ENCODE measurements at regions not wholly inside any gene's neighbourhood (a gene's known extent, or its start where the extent isn't known, plus 50 kb on each side); places are given as distances from the start of the nearest gene placed in this dataset.

DNA sequence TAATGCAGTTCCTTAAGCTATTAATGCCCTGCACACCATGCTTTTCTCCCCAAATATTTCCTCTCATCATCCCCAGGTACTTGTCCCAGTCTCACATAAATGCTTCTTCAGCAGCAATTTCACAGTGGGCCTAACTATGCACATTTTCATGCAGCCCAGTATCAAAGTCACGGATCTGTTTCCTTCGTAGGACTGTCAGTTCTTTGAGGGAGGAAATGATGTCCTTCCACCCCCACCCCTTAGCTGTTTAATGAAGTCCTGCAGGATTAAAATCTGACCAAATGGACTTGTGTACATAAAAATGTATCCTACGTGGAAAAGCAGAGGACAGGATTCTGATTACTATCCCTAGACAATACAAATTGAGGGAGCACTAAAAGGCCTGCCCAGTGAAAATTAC is 68.6 kb upstream of the ARGLU1 start:
- Histone ChIP-seq H3K27me3 (ENCODE audit: control insufficient read depth, insufficient read depth, low read length) (no peaks in the 10 kb centered on the region), H3K27ac (ENCODE audit: insufficient read depth, low read length, poor library complexity, severe bottlenecking) (no peak overlapping the region), H3K9me3 (ENCODE audit: control insufficient read depth in 2 of 2, low read length in 2 of 2) (no peaks in the 10 kb centered on the region), H3K4me1 (ENCODE audit: control insufficient read depth, insufficient read depth, low read length, poor library complexity, severe bottlenecking) (no peaks in the 10 kb centered on the region), H3K36me3 (ENCODE audit: control insufficient read depth, insufficient read depth, low read length) (no peaks in the 10 kb centered on the region), H3K4me3 (ENCODE audit: low read depth, low read length) (no peak overlapping the region)
- no peak overlapping the region for H3K27ac Mint-ChIP-seq
- no peaks in the 10 kb centered on the region for H3K36me3 Mint-ChIP-seq
- H3K27me3 Mint-ChIP-seq = peaks cover 4% of the 10 kb centered on the region
- DNase-seq (no peak), ATAC-seq (ENCODE audit: low read depth in 2 of 2) (no peak)
- H3K9me3 Mint-ChIP-seq = peaks cover 0 to 2% (median 0%) of the 10 kb centered on the region in 7 donors
- no peaks in the 10 kb centered on the region for H3K4me1 Mint-ChIP-seq
- no peak overlapping the region for H3K4me3 Mint-ChIP-seq

- Mint-ChIP-seq H3K36me3 (no peaks in the 10 kb centered on the region), H3K27me3 (peaks cover 2% of the 10 kb centered on the region), H3K27ac (no peak overlapping the region), H3K4me3 (no peak overlapping the region), H3K4me1 (no peaks in the 10 kb centered on the region), H3K9me3 (peaks cover 0 to 2% (median 0%) of the 10 kb centered on the region in 7 donors)
- no peaks in the 10 kb centered on the region for H3K9me3 ChIP-seq (ENCODE audit: control insufficient read depth in 2 of 2, low read length in 2 of 2)
- no peaks in the 10 kb centered on the region for H3K27me3 ChIP-seq (ENCODE audit: control insufficient read depth, insufficient read depth, low read length)
- no peaks in the 10 kb centered on the region for H3K4me1 ChIP-seq (ENCODE audit: control insufficient read depth, insufficient read depth, low read length, poor library complexity, severe bottlenecking)
- ATAC-seq (ENCODE audit: low read depth in 2 of 2) = no peak
- DNase-seq = no peak
- no peaks in the 10 kb centered on the region for H3K36me3 ChIP-seq (ENCODE audit: control insufficient read depth, insufficient read depth, low read length)
- no peak overlapping the region for H3K27ac ChIP-seq (ENCODE audit: insufficient read depth, low read length, poor library complexity, severe bottlenecking)
- no peak overlapping the region for H3K4me3 ChIP-seq (ENCODE audit: low read depth, low read length)
Measured at GRCh38 chr13:106635616-106636015, 67.7 kb upstream of the ARGLU1 start.

DNA sequence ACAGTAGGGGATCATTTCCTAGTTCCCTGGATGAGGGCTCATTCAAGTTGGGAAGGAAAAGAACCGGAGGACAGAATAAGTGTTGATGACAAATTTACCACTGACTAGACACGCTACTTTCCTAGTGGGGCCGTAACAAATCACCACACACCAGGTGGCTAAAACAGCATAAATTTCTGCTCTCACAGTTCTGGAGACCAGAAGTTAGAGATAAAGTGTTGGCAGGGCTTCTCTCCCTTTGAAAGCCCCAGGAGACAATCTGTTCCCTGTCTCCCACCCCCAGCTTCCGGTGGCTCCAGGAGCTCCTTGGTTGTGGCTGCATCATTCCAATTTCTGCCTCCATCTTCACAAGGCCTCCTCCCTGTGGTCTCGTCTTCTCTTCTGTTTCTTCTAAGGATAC is 65.4 kb upstream of the ARGLU1 start:
- H3K27ac ChIP-seq (ENCODE audit: insufficient read depth, low read length, poor library complexity, severe bottlenecking) = no peak overlapping the region
- Mint-ChIP-seq H3K4me3 (no peak overlapping the region), H3K4me1 (no peaks in the 10 kb centered on the region), H3K27ac (no peak overlapping the region), H3K9me3 (peaks cover 0 to 2% (median 0%) of the 10 kb centered on the region in 7 donors), H3K27me3 (peaks cover 4% of the 10 kb centered on the region), H3K36me3 (no peaks in the 10 kb centered on the region)
- H3K27me3 ChIP-seq (ENCODE audit: control insufficient read depth, insufficient read depth, low read length) = no peaks in the 10 kb centered on the region
- no peaks in the 10 kb centered on the region for H3K9me3 ChIP-seq (ENCODE audit: control insufficient read depth in 2 of 2, low read length in 2 of 2)
- no peak for ATAC-seq (ENCODE audit: low read depth in 2 of 2)
- no peaks in the 10 kb centered on the region for H3K36me3 ChIP-seq (ENCODE audit: control insufficient read depth, insufficient read depth, low read length)
- no peak overlapping the region for H3K4me3 ChIP-seq (ENCODE audit: low read depth, low read length)
- no peak for DNase-seq
- no peaks in the 10 kb centered on the region for H3K4me1 ChIP-seq (ENCODE audit: control insufficient read depth, insufficient read depth, low read length, poor library complexity, severe bottlenecking)

GRCh38 chr13:106630650-106631049 is 62.7 kb upstream of the ARGLU1 start:
- H3K4me1 Mint-ChIP-seq = no peaks in the 10 kb centered on the region

GRCh38 chr13:106630162-106630561 is 62.2 kb upstream of the ARGLU1 start:
- Histone ChIP-seq H3K27ac (ENCODE audit: insufficient read depth, low read length, poor library complexity, severe bottlenecking) (no peak overlapping the region), H3K36me3 (ENCODE audit: control insufficient read depth, insufficient read depth, low read length) (no peaks in the 10 kb centered on the region), H3K27me3 (ENCODE audit: control insufficient read depth, insufficient read depth, low read length) (peaks cover 2% of the 10 kb centered on the region), H3K4me3 (ENCODE audit: low read depth, low read length) (no peak overlapping the region), H3K4me1 (ENCODE audit: control insufficient read depth, insufficient read depth, low read length, poor library complexity, severe bottlenecking) (no peaks in the 10 kb centered on the region), H3K9me3 (ENCODE audit: control insufficient read depth in 2 of 2, low read length in 2 of 2) (no peaks in the 10 kb centered on the region)
- Mint-ChIP-seq H3K9me3 (peaks cover 0 to 2% (median 0%) of the 10 kb centered on the region in 7 donors), H3K4me1 (no peaks in the 10 kb centered on the region), H3K27ac (no peak overlapping the region), H3K36me3 (no peaks in the 10 kb centered on the region), H3K4me3 (no peak overlapping the region), H3K27me3 (peaks cover 11% of the 10 kb centered on the region)
- ATAC-seq (ENCODE audit: low read depth in 2 of 2) (no peak), DNase-seq (no peak)

More at GRCh38 chr13:106630650-106631049, 62.7 kb upstream of the ARGLU1 start:
- Mint-ChIP-seq H3K4me3 (no peak overlapping the region), H3K36me3 (no peaks in the 10 kb centered on the region), H3K27ac (no peak overlapping the region), H3K9me3 (peaks cover 0 to 2% (median 0%) of the 10 kb centered on the region in 7 donors), H3K27me3 (peaks cover 8% of the 10 kb centered on the region)
- no peaks in the 10 kb centered on the region for H3K4me1 ChIP-seq (ENCODE audit: control insufficient read depth, insufficient read depth, low read length, poor library complexity, severe bottlenecking)
- no peaks in the 10 kb centered on the region for H3K9me3 ChIP-seq (ENCODE audit: control insufficient read depth in 2 of 2, low read length in 2 of 2)
- H3K4me3 ChIP-seq (ENCODE audit: low read depth, low read length) = no peak overlapping the region
- ATAC-seq (ENCODE audit: low read depth in 2 of 2) = no peak
- H3K27ac ChIP-seq (ENCODE audit: insufficient read depth, low read length, poor library complexity, severe bottlenecking) = no peak overlapping the region
- no peak for DNase-seq
- H3K36me3 ChIP-seq (ENCODE audit: control insufficient read depth, insufficient read depth, low read length) = no peaks in the 10 kb centered on the region
- H3K27me3 ChIP-seq (ENCODE audit: control insufficient read depth, insufficient read depth, low read length) = peaks cover 2% of the 10 kb centered on the region

GRCh38 chr13:106628936-106629659 is 61.2 kb upstream of the ARGLU1 start:
- ATAC-seq (ENCODE audit: low read depth in 2 of 2) = no peak
- H3K36me3 Mint-ChIP-seq = no peaks in the 10 kb centered on the region
- H3K4me1 Mint-ChIP-seq = no peaks in the 10 kb centered on the region
- H3K36me3 ChIP-seq (ENCODE audit: control insufficient read depth, insufficient read depth, low read length) = no peaks in the 10 kb centered on the region
- H3K27ac ChIP-seq (ENCODE audit: insufficient read depth, low read length, poor library complexity, severe bottlenecking) = no peak overlapping the region
- H3K27me3 Mint-ChIP-seq = peaks cover 13% of the 10 kb centered on the region
- H3K4me3 Mint-ChIP-seq = no peak overlapping the region
- DNase-seq = no peak
- H3K9me3 Mint-ChIP-seq = peaks cover 0 to 2% (median 0%) of the 10 kb centered on the region in 7 donors
- H3K27ac Mint-ChIP-seq = no peak overlapping the region
- no peak overlapping the region for H3K4me3 ChIP-seq (ENCODE audit: low read depth, low read length)
- no peaks in the 10 kb centered on the region for H3K9me3 ChIP-seq (ENCODE audit: control insufficient read depth in 2 of 2, low read length in 2 of 2)
- H3K4me1 ChIP-seq (ENCODE audit: control insufficient read depth, insufficient read depth, low read length, poor library complexity, severe bottlenecking) = no peaks in the 10 kb centered on the region
- peaks cover 2% of the 10 kb centered on the region for H3K27me3 ChIP-seq (ENCODE audit: control insufficient read depth, insufficient read depth, low read length)

DNA sequence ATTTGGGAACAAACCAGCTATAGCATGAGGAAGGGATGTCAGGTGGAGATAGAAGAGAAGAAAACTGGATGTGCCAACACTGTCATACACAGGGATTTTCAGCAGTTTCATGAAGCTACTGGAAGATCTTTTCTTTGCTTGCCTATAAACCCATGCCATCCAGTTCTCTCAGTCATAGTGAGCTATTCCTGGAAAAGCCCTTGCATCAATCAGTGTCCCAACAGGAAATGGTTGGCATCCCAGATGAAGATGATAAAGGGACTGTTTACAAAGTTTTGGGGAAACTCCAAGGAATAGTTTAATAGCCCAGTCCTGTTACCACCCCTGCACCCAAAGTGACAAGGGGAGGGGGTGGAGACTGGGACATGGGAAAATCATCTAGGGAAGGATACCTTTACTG is 58.5 kb upstream of the ARGLU1 start:
- H3K4me1 Mint-ChIP-seq = no peaks in the 10 kb centered on the region
- H3K36me3 Mint-ChIP-seq = no peaks in the 10 kb centered on the region
- Histone ChIP-seq H3K9me3 (ENCODE audit: control insufficient read depth in 2 of 2, low read length in 2 of 2) (no peaks in the 10 kb centered on the region), H3K36me3 (ENCODE audit: control insufficient read depth, insufficient read depth, low read length) (no peaks in the 10 kb centered on the region), H3K4me3 (ENCODE audit: low read depth, low read length) (no peak overlapping the region), H3K27ac (ENCODE audit: insufficient read depth, low read length, poor library complexity, severe bottlenecking) (no peak overlapping the region), H3K4me1 (ENCODE audit: control insufficient read depth, insufficient read depth, low read length, poor library complexity, severe bottlenecking) (no peaks in the 10 kb centered on the region), H3K27me3 (ENCODE audit: control insufficient read depth, insufficient read depth, low read length) (peaks cover 6% of the 10 kb centered on the region)
- peaks cover 25% of the 10 kb centered on the region for H3K27me3 Mint-ChIP-seq
- no peak overlapping the region for H3K4me3 Mint-ChIP-seq
- H3K9me3 Mint-ChIP-seq = peaks cover 0 to 2% (median 0%) of the 10 kb centered on the region in 7 donors
- DNase-seq = no peak
- H3K27ac Mint-ChIP-seq = no peak overlapping the region
- no peak for ATAC-seq (ENCODE audit: low read depth in 2 of 2)

- no peak for ATAC-seq (ENCODE audit: low read depth in 2 of 2)
- no peak overlapping the region for H3K4me3 ChIP-seq (ENCODE audit: low read depth, low read length)
- no peaks in the 10 kb centered on the region for H3K4me1 ChIP-seq (ENCODE audit: control insufficient read depth, insufficient read depth, low read length, poor library complexity, severe bottlenecking)
- H3K36me3 ChIP-seq (ENCODE audit: control insufficient read depth, insufficient read depth, low read length) = no peaks in the 10 kb centered on the region
- DNase-seq = no peak
- Mint-ChIP-seq H3K36me3 (no peaks in the 10 kb centered on the region), H3K9me3 (peaks cover 0 to 2% (median 0%) of the 10 kb centered on the region in 7 donors), H3K27ac (no peak overlapping the region), H3K4me3 (no peak overlapping the region), H3K27me3 (peaks cover 25% of the 10 kb centered on the region), H3K4me1 (no peaks in the 10 kb centered on the region)
- no peaks in the 10 kb centered on the region for H3K9me3 ChIP-seq (ENCODE audit: control insufficient read depth in 2 of 2, low read length in 2 of 2)
- no peak overlapping the region for H3K27ac ChIP-seq (ENCODE audit: insufficient read depth, low read length, poor library complexity, severe bottlenecking)
- H3K27me3 ChIP-seq (ENCODE audit: control insufficient read depth, insufficient read depth, low read length) = peaks cover 8% of the 10 kb centered on the region
Measured at GRCh38 chr13:106625578-106625977, 57.6 kb upstream of the ARGLU1 start.

Measured in CD4-positive, CD25-positive, alpha-beta regulatory T cell (primary cell).